Femur (tissue), 1 donor: ENCODE measurements at regions not wholly inside any gene's neighbourhood (a gene's known extent, or its start where the extent isn't known, plus 50 kb on each side); places are given as distances from the start of the nearest gene placed in this dataset.

Experiments used
- DNase-seq: peaks from one replicate; pipeline ENCODE4 v3.0.0-alpha.2; 2017

DNA sequence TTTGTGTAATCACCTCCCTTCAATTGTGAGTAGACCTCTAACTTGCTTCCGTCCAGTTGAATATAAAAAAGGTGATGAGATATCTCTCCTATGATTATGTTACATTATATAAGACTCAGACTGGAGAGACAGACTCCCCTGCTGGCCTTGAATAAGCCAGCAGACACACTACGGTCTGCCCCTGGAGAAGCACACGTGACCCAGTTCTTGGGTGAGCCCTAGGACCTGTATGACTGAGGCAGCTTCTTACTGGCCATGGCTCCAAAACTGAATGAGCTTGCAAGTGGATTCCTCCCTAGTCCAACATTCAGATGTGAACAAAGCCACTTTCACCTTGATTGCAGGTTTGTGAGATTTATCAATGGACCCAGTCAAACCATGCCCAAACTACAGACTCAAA, 427.9 kb upstream of the DCN start:
- DNase-seq: no peak

DNA sequence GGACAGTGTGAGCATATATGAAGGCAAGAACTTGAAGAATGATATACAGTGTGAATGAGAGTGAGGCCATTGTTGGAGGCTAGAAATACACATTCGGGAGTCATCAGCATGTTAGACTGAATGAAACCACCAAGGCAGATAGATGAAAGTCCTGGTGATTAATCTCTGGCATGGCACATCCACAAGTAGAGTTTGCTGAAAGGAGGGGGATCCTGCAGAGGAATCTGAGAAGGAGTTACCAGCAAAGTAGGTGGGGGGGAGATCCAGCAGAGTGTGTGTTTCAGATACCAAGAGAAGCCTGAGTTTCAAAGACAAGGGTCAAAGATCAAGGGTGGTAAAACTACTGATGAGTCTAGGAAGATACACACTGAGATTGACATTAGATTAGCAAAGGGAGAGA, 426.7 kb upstream of the DCN start:
- DNase-seq: no peak

DNA sequence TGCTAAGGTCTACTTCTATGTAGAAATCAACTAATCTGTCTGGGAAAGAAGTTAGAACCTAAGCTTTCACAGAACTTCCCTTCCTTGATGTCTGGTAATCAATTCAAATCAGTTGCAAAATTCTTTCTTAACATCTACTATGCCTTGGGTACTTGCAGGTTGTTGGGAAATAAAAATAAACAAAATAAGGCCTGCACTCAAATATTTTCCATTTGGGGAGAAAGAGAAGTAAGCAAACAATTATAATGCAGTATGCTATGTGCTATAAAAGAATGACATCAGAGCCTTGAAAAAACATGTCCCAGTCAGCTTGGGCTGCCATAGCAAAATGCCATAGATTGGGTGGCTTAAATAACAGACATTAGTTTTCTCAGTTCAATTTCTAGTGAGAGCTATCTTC, 425.9 kb upstream of the DCN start:
- DNase-seq: no peak

DNA sequence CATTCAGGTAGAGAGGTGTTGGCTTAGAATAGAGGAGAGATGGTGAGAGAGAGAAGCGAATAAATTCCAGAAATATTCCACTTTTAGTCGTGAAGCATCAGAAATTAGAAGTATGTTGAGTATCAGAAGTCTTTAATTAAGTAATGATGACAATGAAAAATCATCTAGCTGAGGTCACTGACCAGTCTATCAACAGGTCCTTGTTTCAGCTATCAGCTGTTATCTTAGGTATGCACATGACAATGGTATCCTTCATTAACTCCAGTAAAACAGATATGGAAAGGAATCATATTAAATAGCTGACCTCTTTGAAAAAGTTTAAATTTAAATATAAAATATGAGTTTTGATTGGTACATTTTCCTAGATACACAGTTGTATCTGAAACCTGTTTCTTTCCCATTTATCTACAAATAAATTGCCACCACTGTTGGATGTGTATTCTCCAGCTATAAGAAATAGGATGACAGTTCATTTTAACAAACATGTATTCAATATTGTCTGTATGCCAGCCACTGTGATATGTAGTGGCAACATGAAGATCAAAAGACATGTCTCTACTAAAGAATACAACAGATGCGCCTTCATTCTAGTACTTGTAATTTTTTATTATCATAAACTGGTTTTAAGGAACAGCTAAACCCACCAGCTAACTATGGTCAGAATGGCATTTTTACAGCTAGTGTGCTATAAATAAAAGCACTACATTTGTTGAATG, 424.2 kb upstream of the DCN start:
- DNase-seq: no peak

DNA sequence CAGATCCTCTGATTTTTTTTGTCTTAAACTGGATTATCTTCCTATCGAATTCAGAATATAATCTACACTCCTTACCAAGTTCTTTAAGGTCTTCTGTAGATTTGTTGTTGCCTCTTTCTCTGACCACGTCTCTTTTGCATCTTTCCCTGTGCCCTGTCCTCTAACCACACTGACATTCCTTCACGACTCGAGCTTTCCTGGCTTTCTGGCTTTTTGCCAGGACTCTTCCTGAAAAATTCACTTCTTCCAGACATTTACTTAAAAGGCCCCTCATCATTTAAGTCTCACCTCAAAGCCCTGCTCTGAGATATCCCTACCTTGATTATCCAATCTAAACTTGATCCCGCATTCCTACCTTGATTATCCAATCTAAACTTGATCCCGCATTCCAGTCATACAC, 422.3 kb upstream of the DCN start:
- no peak for DNase-seq

DNA sequence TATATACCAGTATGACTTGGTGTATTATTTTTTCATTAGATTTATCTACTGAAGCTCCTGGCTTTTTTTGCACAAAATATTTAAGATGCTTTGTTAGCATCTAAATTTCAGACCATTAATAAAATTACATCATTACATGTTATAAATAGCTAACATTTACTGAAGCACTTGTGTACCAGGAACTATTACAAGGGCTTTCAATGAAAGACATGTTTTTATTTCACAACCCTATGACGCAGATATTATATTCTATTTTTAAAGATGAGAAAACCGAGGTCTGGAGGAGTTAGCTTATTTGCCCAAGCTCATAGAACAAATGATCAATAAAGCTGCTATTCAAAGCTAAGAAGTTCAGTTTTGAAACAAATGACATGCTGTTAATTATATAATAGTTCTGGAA, 420.4 kb upstream of the DCN start:
- no peak for DNase-seq

DNA sequence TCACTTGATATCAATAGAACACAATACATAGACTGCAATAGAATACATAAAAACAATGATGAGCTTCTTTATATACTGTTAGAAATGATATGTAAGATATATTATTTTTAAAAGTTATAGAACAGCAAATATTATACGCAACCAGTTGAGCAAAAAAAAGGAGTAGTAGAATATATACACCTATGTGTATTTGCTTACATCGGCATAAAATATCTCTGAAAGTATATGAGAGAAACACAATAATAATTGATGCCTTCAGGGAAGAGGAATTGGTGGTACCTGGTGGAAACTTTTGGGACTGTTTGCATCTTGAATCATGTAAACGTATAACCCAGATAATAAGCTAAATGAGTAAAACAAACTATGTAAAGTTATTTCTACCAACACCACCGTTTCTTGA, 418.4 kb upstream of the DCN start:
- no peak for DNase-seq

DNA sequence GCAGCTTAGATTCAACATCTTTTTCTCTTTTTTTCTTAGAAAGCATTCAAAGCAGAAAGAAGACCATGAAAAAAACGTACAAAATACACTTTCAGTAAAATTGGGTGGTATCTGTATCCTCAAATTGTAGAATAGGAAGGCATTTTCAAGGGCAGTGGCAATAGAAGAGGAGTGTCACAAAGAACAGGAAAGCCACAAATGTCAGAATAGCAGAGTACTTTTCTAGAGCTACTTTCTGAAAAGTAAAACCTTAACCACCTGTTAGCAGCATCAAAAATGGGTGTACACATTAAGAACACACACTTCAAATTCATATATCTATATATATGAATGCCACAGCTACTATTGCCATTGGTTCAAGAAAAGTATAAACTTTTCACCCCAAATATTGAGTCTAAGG, 412.1 kb upstream of the DCN start:
- no peak for DNase-seq

DNA sequence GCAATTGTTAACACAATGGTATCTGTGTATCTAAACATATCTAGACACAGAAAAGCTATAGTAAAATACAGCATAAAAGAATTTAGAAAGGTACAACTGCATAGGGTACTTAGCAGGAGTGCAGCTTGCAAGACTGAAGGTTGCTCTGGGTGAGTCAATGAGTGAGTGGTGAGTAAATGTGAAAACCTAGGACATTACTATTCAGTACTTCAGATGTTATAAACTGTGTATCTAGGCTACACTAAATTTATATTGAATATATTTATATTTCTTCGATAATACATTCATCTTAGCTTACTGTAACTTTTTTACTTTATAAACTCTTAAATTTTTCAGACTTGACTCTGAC, 409.0 kb upstream of the DCN start:
- DNase-seq: no peak

DNA sequence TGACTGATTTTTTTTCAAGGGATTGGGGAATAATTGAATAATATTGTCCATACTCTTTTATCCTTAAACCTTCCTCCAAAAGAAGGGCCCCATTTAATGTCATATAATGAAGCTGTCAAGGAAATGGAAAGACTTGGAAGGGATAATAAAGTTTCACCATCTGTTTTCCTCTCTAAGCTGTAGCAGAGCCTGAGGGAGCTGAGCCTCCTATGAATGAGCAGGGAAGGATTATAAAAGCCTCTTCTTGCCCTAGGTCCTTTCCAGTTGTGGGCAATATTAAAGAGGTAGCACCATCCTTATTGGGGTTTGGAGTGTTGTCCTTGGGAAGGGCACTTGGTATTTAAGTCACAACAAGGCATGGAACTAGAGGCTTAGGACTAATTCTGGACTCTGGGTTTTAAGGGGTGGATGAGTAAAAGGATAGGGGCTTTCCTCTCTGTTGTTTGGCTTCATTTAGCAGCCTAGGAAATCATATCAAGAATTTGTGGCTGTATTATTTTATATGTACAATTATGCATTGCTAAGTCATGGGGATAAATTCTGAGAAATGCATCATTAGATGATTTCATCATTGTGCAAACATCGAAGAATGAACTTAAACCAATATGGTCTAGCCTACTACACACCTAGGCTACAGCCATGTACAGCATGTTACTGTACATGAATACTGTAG, 408.5 kb upstream of the DCN start:
- DNase-seq: no peak

DNA sequence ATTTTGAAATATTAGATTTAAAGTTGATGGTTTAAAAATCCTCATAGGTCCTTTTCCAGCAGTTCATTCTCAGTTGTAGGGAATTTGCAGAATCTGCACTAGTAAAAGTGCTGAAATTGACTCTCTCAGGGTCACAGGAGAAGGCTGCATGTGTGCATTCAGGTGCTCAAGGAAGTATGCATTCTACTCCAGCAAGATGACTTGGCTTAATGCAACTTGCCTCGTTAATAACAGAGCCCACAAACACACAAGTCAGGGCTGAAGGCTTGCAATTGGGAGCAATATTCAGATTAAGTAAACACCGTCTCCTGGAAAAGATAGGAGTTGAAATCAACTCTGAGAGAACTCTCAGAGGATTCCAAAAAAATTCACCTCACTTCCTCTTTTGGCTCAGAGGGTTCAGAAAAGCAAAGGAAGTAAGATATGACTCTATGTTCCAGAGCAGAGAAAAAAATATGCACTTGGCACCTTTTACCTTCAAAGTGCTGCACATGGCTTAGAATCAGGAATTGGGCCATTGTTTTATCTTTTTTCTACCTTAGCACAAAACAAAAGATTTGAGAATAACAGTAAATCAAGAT, 406.3 kb upstream of the DCN start:
- no peak for DNase-seq

DNA sequence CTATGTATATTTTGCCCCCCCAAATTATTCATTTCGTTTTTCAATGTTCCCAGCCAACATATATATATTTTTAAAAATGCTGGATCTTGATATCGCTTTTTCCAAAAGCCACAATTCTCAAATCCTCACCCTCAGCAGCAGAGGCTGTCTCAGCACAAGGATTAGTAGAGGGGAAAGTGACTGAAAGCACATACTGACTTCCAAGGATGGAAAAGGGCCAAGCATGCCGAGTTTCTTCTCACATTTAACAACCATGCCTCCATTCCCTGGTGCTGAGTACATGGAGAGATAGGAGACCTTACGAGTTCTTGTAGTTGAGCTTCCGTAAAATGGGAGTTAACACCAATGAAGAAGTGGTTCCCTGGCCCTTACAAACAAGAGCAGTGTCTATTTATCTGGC, 403.4 kb upstream of the DCN start:
- no peak for DNase-seq

DNA sequence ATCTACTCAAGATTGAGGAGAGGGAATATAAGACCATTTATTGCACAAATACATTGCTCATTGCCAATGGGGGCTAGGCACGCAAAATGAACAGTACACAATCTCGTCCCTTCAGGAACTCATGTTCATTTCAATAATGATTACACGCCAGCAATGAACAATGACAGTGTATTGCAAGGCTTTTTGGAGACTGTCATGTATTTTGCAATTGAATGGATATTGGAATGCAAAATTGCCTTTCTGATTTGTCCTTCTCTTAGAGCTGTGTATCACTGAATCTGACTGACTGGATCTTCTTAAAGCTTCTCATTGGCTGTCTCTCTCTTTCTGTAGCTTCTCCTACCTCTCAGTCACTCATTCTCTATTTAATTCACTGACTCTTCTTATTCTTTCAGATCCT, 400.2 kb upstream of the DCN start:
- no peak for DNase-seq

DNA sequence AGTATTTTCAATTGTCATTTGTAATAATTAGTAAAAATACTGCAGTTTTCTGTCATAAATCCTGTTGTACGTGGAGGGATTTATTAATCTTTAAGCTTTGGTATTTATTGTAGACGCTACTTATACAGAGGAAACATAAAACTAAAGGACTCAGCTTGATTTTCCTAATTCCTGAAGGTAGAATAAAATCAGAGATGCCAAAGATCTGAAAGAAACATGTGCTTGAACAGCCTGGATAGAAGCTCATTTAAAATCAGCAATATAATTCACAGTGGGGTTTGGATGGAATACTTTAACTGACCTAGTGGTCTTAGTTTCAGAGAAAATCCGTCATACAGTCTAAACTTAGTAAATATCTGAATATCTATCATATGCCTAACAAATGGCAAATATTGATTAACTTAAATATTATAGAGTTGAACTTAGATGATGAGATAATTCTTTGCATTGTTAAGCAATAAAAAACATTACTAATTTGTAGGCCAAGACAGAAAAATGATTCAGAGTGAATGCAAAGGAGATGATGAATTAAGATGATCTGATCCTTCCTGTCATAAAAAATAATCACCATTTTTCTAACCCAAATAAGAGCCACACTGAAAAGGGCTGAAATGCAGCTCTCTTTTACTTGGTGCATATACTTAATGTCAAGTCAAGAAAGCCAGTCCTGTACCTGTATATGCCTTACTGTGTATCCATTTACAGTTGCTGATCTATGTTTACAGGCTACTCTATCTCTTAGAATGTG, 397.1 kb upstream of the DCN start:
- no peak for DNase-seq

DNA sequence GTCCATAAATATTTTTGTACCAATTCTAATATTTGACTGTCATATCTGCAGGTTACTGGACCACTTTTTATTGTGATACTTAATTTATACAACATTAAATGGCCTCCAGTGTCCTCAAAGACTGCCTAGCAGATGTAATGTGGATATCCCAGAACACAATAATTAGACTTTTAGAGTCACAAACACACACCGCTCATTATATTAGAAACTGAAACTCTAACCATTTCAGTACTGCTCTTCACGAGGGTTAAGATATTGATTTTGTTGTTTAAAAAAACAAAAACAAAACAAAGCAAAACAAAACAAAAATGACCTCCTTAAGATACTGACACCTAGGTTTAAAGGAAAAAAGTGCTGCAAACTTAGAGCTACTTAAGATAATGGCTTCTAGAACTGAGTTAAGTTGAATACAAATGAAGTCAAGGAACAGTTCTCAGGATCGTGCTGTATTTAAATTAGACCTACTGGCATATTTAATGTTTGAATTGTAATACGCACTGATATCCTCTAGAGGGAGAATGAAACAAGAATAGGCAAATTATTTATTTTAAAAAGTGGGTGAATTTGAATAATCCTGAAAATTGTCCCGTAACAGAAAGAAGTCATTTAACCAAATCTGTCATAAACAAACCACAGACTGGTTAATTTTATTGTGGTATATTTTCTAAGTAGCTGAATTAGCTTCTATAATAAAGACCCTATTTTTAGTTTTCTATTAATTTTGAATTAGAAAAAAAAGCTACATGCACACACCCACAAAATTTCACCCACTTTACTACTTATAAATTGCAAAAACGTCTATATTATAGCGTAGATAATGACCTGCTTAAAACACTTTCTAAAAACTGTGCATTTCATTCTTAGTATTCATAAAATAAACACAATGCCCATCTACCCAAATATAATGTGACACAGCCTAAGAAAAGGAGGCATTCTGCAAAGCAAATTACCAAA, 395.2 kb upstream of the DCN start:
- DNase-seq: no peak

DNA sequence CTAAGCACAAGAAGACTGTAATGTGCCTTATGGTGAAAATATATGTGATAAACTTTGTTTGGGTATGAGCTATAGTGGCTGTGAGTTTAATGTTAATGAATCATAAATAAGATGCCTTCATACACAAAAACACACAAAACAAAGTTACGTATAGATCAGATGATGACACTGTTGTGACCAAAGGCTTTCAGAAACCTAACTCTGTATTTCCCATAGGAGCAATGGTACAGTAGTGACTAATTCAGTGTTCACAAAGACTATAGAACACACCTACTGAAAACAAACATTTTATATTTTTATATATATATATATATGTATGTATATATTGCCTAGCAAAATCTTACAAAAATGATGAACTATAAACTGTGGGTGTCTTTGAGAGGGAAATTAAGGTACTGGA, 393.8 kb upstream of the DCN start:
- DNase-seq: no peak

DNA sequence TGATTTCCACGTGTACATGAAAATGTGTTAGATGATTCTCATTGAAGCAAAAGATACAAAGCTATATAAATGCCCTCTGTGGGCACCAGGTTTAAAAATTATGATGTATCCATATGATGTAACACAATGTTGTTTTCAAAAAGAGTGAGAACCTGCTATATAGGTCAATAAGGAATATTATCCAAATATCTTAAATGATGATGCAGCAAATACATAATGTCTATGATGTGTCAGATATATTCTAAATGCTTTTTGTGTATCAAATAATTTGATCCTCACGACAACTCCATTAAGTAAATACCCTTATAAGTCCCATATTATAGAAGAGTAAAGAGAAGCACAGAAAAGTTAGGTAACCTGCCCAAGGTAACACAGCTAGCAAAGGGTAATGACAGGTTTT, 393.0 kb upstream of the DCN start:
- no peak for DNase-seq

DNA sequence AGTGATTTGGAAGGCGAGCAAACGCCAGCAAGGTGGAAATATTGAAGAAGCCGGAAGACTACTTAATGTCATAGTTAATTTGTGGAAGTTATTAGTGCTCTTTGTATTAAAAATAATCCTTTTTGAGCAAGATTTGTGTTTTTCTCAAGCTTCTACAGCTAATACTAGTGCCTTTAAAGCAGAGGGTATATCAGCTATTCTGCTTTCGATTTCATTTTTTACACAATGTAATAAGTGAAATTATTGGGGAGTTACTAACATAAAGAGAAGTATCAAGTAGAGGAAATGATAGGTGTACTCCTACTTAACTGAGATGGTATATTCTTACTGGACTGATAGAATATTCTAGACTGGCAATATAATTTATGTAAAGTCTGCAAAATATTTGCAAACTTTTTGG, 392.4 kb upstream of the DCN start:
- DNase-seq: no peak

DNA sequence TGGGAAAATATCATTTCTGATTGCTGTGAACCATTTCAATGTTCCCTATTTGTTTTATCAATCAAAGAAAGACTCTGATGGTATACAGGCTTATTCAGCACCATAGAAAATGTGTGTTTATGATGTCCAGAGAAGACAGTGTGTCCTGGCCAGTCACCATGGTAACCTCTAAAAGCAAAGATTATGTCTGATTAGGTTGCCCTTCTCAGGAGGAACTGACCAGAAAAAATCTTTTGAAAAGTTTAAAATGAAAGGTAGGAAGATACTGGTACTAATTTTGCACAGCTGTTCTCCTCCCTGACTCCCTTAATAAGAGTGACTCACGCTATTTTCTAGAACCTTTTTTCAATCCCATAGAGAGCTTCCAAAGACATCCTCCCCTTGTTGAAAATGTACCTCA, 391.8 kb upstream of the DCN start:
- no peak for DNase-seq

DNA sequence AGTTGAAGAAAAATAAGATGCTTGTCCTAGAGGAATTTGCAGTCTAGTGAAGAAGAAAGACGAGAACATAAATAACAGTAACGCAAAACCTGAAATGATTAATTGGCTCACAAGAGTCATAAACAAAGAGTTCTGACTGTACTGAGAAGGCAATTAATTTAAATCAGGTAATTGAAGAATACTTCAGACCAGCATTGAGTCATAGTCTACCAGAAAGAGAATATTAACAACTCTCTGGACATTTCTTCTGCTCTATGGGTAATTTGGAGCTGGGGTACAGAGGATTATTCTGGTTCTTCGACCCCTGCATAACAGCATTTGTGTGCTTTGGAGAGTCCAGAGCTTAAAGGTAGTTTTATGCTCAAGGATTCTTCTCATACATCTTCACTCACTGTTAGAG, 390.3 kb upstream of the DCN start:
- no peak for DNase-seq

DNA sequence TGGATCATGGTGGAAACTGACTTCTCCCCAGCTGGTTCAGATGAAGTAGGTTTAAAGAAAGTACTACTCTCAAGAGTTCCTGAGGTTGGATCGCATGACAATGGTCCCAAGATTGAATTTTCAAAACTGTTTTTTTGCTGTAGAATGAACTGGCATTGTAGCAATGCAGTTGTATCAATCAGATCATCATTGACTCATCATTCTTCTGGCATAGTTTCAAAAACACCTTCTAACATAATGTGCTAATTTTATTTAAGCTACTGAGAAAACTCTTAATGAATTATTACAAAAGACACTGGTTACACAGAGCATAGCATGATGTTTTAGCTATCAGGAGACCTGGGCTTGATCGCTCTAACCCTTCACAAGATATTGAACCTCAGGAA, 384.5 kb upstream of the DCN start:
- DNase-seq: no peak

DNA sequence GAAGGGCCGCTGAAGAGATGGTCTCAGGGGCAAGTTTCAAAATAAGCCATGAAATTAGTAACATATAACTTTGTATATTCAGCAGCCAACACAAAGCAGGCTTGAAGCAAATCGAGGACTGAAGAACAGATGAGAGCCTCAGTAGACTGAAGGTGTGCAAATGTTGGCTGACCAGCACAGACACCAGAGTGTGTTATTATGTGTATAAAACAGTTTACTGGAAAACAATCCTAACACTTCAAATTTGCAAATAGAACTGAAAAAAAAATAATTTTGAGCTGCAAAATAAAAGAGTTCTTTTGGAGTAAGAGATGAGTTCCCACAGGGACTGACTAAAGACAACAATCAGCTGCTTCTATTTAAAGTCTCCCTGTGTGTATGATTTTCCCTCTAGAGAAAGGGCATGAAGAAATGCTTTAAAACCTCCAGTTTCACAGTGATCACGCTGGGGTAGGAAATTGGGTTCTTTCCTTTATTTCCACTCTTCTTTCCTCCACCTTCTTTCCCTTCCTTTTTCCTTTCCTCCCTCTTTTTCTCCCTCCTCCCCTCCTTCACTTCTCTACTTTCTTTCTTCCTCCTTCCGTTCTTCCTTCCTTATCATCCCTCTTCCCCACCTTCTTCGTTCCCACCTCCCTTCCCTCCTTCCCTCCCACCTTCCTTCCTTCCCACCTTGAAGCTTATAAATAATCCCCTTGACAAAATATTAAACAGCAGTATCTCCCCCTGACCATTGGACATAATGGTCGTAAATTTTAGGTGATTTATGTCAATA, 383.9 kb upstream of the DCN start:
- DNase-seq: no peak
